Uterus (tissue), 3 donors: ENCODE measurements at regions not wholly inside any gene's neighbourhood (a gene's known extent, or its start where the extent isn't known, plus 50 kb on each side); places are given as distances from the start of the nearest gene placed in this dataset.

Experiments used
- DNase-seq, 2 donors: peaks; one replicate each; pipeline ENCODE4 v3.0.0-alpha.2; 2019 to 2020
- H3K27ac ChIP-seq, 2 donors: fragments of 200-600 bp; sonication (generic); 1 replicate in 1 of 2; 2 replicates in 1 of 2; pipeline ENCODE4 v1.5.1; 2016 to 2018
- H3K27me3 ChIP-seq, 2 donors: fragments of 200-600 bp; sonication (generic); one replicate each; pipeline ENCODE4 v1.5.1; 2018 to 2019; ENCODE audit warnings: control low read depth in 1 of 2
- H3K36me3 ChIP-seq, 2 donors: fragments of 200-600 bp; sonication (generic); one replicate each; pipeline ENCODE4 v1.5.1; 2019; ENCODE audit warnings: control low read depth in 1 of 2
- H3K4me1 ChIP-seq, 2 donors: fragments of 200-600 bp; sonication (generic); one replicate each; pipeline ENCODE4 v1.5.1; 2018 to 2019; ENCODE audit warnings: control low read depth in 1 of 2
- H3K4me3 ChIP-seq, 2 donors: fragments of 200-600 bp; sonication (generic); 1 replicate in 1 of 2; 2 replicates in 1 of 2; pipeline ENCODE4 v1.5.1; 2018 to 2019; ENCODE audit warnings: mild to moderate bottlenecking in 1 of 2
- H3K9me3 ChIP-seq, 2 donors: fragments of 200-600 bp; sonication (generic); one replicate each; pipeline ENCODE4 v1.5.1; 2019; ENCODE audit warnings: control low read depth in 1 of 2
- CTCF ChIP-seq, 4 experiments: fragments of 200-600 bp in 2 of 4; fragments of 450-650 bp in 2 of 4; sonication (generic) in 2 of 4; IDR thresholded peaks; one replicate each; pipeline ENCODE4 v1.5.1; 2016 to 2019; ENCODE audit warnings: antibody characterized with exemption in 4 of 4, mild to moderate bottlenecking in 2 of 4, moderate library complexity in 1 of 4
- POLR2A ChIP-seq, 2 donors: fragments of 450-650 bp; IDR thresholded peaks; one replicate each; pipeline ENCODE4 v1.6.1; 2016; ENCODE audit warnings: antibody characterized with exemption in 2 of 2, mild to moderate bottlenecking in 1 of 2, moderate library complexity in 1 of 2
- intact Hi-C: fragments of 100-400 bp; cut with DNase I; formaldehyde crosslinking; loops from one replicate; pipeline ENCODE4 v1.15.1; 2023; ENCODE audit warnings: low total_unique reads
- donor health status: DM: yes; HTN: yes; CAD: no.

- Histone ChIP-seq H3K4me1 (no peaks in the 10 kb centered on the region), H3K27ac (no peak overlapping the region), H3K27me3 (no peaks in the 10 kb centered on the region), H3K9me3 (no peaks in the 10 kb centered on the region), H3K36me3 (no peaks in the 10 kb centered on the region), H3K4me3 (no peak overlapping the region)
- intact Hi-C loops, result no loop called here
- no peak for DNase-seq
- TF ChIP-seq POLR2A (IDR thresholded peaks at IDR 0.05), result no peak
- TF ChIP-seq CTCF (IDR thresholded peaks at IDR 0.05), result no peak
These were observed 1806.8 kb downstream of the BRINP3 start for GRCh38 chr1:188670837-188671236.

- no peak overlapping the region for H3K4me3 ChIP-seq
- no peak overlapping the region for H3K27ac ChIP-seq
- H3K36me3 ChIP-seq, result no peaks in the 10 kb centered on the region
- H3K4me1 ChIP-seq, result no peaks in the 10 kb centered on the region
- intact Hi-C loops, result no loop called here
- TF ChIP-seq POLR2A (IDR thresholded peaks at IDR 0.05), result no peak
- no peak for TF ChIP-seq CTCF (IDR thresholded peaks at IDR 0.05)
- H3K9me3 ChIP-seq, result no peaks in the 10 kb centered on the region
- no peak for DNase-seq
- no peaks in the 10 kb centered on the region for H3K27me3 ChIP-seq
These were observed 1805.5 kb downstream of the BRINP3 start for GRCh38 chr1:188672153-188672552.

- intact Hi-C loops, result no loop called here
- H3K36me3 ChIP-seq, result no peaks in the 10 kb centered on the region
- H3K9me3 ChIP-seq, result no peaks in the 10 kb centered on the region
- DNase-seq, result no peak
- TF ChIP-seq CTCF (IDR thresholded peaks at IDR 0.05) (no peak), POLR2A (IDR thresholded peaks at IDR 0.05) (no peak)
- H3K27me3 ChIP-seq, result no peaks in the 10 kb centered on the region
- no peak overlapping the region for H3K4me3 ChIP-seq
- H3K27ac ChIP-seq, result no peak overlapping the region
- H3K4me1 ChIP-seq, result no peaks in the 10 kb centered on the region
These were observed 1788.1 kb downstream of the BRINP3 start for GRCh38 chr1:188689542-188689941.

- Histone ChIP-seq H3K4me3 (no peak overlapping the region), H3K4me1 (no peaks in the 10 kb centered on the region), H3K36me3 (no peaks in the 10 kb centered on the region), H3K9me3 (no peaks in the 10 kb centered on the region), H3K27ac (no peak overlapping the region), H3K27me3 (no peaks in the 10 kb centered on the region)
- intact Hi-C loops, result no loop called here
- DNase-seq, result no peak
- TF ChIP-seq CTCF (IDR thresholded peaks at IDR 0.05) (no peak), POLR2A (IDR thresholded peaks at IDR 0.05) (no peak)
These were observed 1777.5 kb downstream of the BRINP3 start for GRCh38 chr1:188700116-188700515.

GRCh38 chr1:188706742-188707141, 1770.9 kb downstream of the BRINP3 start:
- Histone ChIP-seq H3K27me3 (no peaks in the 10 kb centered on the region), H3K4me1 (no peaks in the 10 kb centered on the region), H3K36me3 (no peaks in the 10 kb centered on the region), H3K9me3 (no peaks in the 10 kb centered on the region), H3K27ac (no peak overlapping the region), H3K4me3 (no peak overlapping the region)
- no peak for TF ChIP-seq CTCF (IDR thresholded peaks at IDR 0.05)
- TF ChIP-seq POLR2A (IDR thresholded peaks at IDR 0.05), result no peak
- DNase-seq, result no peak
- intact Hi-C loops, result no loop called here
